Activated CD8-positive, alpha-beta T cell treated with anti-CD3 and anti-CD28 coated beads for 36 hours (primary cell): ENCODE measurements at regions not wholly inside any gene's neighbourhood (a gene's known extent, or its start where the extent isn't known, plus 50 kb on each side); places are given as distances from the start of the nearest gene placed in this dataset.

Experiments
- ATAC-seq: fragments of 200-7000 bp; cut with Tn5 transposase; one replicate; pipeline ENCODE4 v1.10.0; 2021; ENCODE audit warnings: mild to moderate bottlenecking, moderate library complexity
- CTCF ChIA-PET: fragments of 350-600 bp; sonication (Branson Sonifier 250); formaldehyde crosslinking; loops from one replicate; lab custom pipeline; 2021; ENCODE audit warnings: antibody characterized with exemption; lab: Charles Lee
- POLR2A ChIA-PET: fragments of 350-600 bp; sonication (Branson Sonifier 250); formaldehyde crosslinking; loops from one replicate; lab custom pipeline; 2021; ENCODE audit warnings: antibody characterized with exemption; lab: Charles Lee
- DNase-seq: peaks from one replicate; pipeline ENCODE4 v3.0.0-alpha.2; 2020
- H3K27ac Mint-ChIP-seq: one replicate; pipeline ENCODE4 v1.8.0; 2021; ENCODE audit warnings: mild to moderate bottlenecking, mixed read lengths
- H3K27me3 Mint-ChIP-seq: one replicate; pipeline ENCODE4 v1.8.0; 2021; ENCODE audit warnings: mixed read lengths
- H3K36me3 Mint-ChIP-seq: one replicate; pipeline ENCODE4 v1.8.0; 2021; ENCODE audit warnings: low read depth, mixed read lengths
- H3K4me1 Mint-ChIP-seq: one replicate; pipeline ENCODE4 v1.8.0; 2021; ENCODE audit warnings: low read depth, mixed read lengths
- H3K4me3 Mint-ChIP-seq: one replicate; pipeline ENCODE4 v1.8.0; 2021; ENCODE audit warnings: mild to moderate bottlenecking, moderate library complexity, mixed read lengths
- H3K9me3 Mint-ChIP-seq: one replicate; pipeline ENCODE4 v1.8.0; 2021; ENCODE audit warnings: mixed read lengths
- intact Hi-C: fragments of 100-400 bp; cut with micrococcal nuclease; formaldehyde crosslinking; loops from one replicate; pipeline ENCODE4 v1.10.0; 2022
- TF ChIP-seq, protein P1 (sequence below): fragments of 200-600 bp; IDR thresholded peaks from one replicate; pipeline ENCODE4 v1.8.0; 2022; ENCODE audit warnings: antibody characterized with exemption, mild to moderate bottlenecking

GRCh38 chr4:180434131-180434895 is 1808.9 kb upstream of the TENM3 start:
- DNase-seq (no peak), ATAC-seq (no peak)
- intact Hi-C loops = no loop called here
- Mint-ChIP-seq H3K36me3 (no peaks in the 10 kb centered on the region), H3K27me3 (peaks cover 2% of the 10 kb centered on the region), H3K4me1 (peaks cover 4% of the 10 kb centered on the region), H3K27ac (no peak overlapping the region), H3K9me3 (no peaks in the 10 kb centered on the region), H3K4me3 (no peak overlapping the region)
- POLR2A ChIA-PET = no interaction called here
- TF ChIP-seq, protein P1, sequence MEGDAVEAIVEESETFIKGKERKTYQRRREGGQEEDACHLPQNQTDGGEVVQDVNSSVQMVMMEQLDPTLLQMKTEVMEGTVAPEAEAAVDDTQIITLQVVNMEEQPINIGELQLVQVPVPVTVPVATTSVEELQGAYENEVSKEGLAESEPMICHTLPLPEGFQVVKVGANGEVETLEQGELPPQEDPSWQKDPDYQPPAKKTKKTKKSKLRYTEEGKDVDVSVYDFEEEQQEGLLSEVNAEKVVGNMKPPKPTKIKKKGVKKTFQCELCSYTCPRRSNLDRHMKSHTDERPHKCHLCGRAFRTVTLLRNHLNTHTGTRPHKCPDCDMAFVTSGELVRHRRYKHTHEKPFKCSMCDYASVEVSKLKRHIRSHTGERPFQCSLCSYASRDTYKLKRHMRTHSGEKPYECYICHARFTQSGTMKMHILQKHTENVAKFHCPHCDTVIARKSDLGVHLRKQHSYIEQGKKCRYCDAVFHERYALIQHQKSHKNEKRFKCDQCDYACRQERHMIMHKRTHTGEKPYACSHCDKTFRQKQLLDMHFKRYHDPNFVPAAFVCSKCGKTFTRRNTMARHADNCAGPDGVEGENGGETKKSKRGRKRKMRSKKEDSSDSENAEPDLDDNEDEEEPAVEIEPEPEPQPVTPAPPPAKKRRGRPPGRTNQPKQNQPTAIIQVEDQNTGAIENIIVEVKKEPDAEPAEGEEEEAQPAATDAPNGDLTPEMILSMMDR = no peak
- CTCF ChIA-PET = no interaction called here

- ATAC-seq (no peak), DNase-seq (no peak)
- Mint-ChIP-seq H3K4me1 (peaks cover 4% of the 10 kb centered on the region), H3K36me3 (no peaks in the 10 kb centered on the region), H3K4me3 (no peak overlapping the region), H3K9me3 (peaks cover 3% of the 10 kb centered on the region), H3K27me3 (peaks cover 2% of the 10 kb centered on the region), H3K27ac (no peak overlapping the region)
- TF ChIP-seq, protein P1 = no peak
- intact Hi-C loops = no loop called here
- POLR2A ChIA-PET = no interaction called here
- CTCF ChIA-PET = no interaction called here
Observed at GRCh38 chr4:180436361-180436760, 1806.8 kb upstream of the TENM3 start.

- no peak overlapping the region for H3K4me3 Mint-ChIP-seq
- TF ChIP-seq, protein P1 = no peak
- no peak overlapping the region for H3K27ac Mint-ChIP-seq
- no peaks in the 10 kb centered on the region for H3K36me3 Mint-ChIP-seq
- intact Hi-C loops = no loop called here
- peaks cover 4% of the 10 kb centered on the region for H3K4me1 Mint-ChIP-seq
- ChIA-PET CTCF (no interaction called here), POLR2A (no interaction called here)
- ATAC-seq = no peak
- H3K27me3 Mint-ChIP-seq = peaks cover 2% of the 10 kb centered on the region
- DNase-seq = no peak
- H3K9me3 Mint-ChIP-seq = peaks cover 3% of the 10 kb centered on the region
Observed at GRCh38 chr4:180437601-180438000, 1805.6 kb upstream of the TENM3 start.

- no peaks in the 10 kb centered on the region for H3K27me3 Mint-ChIP-seq
- POLR2A ChIA-PET = no interaction called here
- H3K27ac Mint-ChIP-seq = no peak overlapping the region
- no peaks in the 10 kb centered on the region for H3K9me3 Mint-ChIP-seq
- no peak overlapping the region for H3K4me3 Mint-ChIP-seq
- TF ChIP-seq, protein P1 = no peak
- ATAC-seq (no peak), DNase-seq (no peak)
- no peaks in the 10 kb centered on the region for H3K36me3 Mint-ChIP-seq
- intact Hi-C loops = no loop called here
- H3K4me1 Mint-ChIP-seq = no peaks in the 10 kb centered on the region
- CTCF ChIA-PET = no interaction called here
Observed at GRCh38 chr4:180448306-180448705, 1794.9 kb upstream of the TENM3 start.

DNA sequence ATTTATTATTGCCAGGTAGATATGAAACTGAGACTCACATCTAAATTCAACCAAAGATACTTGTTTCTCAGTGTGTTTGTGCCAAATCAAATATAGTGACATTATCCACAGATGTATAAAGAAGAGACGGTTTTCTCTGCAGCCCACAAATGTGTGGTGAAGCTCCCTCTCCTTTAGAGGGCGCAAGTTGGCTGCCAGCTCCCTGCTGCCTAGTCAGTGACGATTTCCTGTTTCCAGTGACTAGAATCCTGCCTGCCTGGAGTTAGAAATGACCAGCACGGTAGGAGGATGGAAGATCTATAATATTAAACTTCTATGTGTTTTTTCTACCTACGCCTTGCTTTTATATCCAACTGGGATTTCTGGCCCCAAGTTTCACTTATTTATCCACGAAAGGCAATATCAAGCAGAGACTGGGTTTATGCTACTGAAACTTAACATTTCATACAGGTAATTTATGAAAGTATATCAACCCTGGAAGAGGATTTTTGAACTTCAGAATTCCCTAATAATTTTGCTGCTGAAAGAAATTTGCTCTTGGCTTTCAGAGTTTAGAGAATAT is 1793.7 kb upstream of the TENM3 start:
- Mint-ChIP-seq H3K27me3 (no peaks in the 10 kb centered on the region), H3K4me1 (no peaks in the 10 kb centered on the region), H3K36me3 (no peaks in the 10 kb centered on the region), H3K9me3 (no peaks in the 10 kb centered on the region), H3K4me3 (no peak overlapping the region), H3K27ac (no peak overlapping the region)
- intact Hi-C loops = no loop called here
- ATAC-seq (no peak), DNase-seq (peak; percentile 27)
- TF ChIP-seq, protein P1 = no peak
- POLR2A ChIA-PET = interaction anchor here (0.5 kb wide), 1 partner anchor 1355 kb away, joined by 3 read pairs; no protein-coding TSS in a partner anchor
- CTCF ChIA-PET = no interaction called here
